GM19455 (cell line): ENCODE measurements at regions not wholly inside any gene's neighbourhood (a gene's known extent, or its start where the extent isn't known, plus 50 kb on each side); places are given as distances from the start of the nearest gene placed in this dataset.
"Not testable (repeated sequence)": the region's sequence is repeated elsewhere in the genome, so short reads cannot be mapped to it uniquely, and the experiment has no call there.

Experiments
- ATAC-seq: cut with Tn5 transposase; IDR thresholded peaks from one replicate; pipeline ENCODE4 v1.9.1; 2021; ENCODE audit not compliant: unreplicated experiment

DNA sequence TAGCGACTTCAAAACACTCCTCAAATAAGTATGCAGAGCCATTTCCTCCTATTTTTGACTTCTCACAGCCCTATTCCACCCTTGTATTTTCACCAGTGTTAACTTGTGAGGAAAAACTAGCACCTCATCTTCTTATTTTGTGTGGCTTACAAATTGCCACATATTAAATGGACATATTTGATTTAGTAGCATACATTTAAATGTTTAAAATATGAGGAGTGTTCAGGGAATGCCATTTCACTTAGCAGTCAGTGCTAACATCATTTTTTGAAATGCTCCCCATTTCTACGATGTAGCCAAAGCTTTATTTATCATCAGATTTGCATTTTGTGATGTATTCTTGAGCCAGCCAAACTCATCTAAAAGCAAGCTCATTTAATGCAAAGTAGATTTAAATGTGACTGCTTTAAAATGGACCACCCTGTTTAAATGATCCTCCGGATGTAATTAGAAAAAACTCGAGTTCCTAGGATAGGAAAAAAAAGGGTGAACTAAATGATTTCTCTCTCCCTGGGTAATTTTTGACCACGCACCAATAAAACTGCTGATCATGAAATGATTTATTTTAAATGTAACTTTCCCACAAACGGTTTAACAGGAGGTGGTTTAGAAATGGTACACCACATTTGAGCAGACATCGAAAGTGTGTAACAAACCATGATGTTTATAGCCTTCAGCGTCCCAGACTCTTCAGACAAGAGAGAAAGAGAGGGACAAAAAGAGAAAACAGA is 172.6 kb downstream of the CD83 start:
- no peak for ATAC-seq

DNA sequence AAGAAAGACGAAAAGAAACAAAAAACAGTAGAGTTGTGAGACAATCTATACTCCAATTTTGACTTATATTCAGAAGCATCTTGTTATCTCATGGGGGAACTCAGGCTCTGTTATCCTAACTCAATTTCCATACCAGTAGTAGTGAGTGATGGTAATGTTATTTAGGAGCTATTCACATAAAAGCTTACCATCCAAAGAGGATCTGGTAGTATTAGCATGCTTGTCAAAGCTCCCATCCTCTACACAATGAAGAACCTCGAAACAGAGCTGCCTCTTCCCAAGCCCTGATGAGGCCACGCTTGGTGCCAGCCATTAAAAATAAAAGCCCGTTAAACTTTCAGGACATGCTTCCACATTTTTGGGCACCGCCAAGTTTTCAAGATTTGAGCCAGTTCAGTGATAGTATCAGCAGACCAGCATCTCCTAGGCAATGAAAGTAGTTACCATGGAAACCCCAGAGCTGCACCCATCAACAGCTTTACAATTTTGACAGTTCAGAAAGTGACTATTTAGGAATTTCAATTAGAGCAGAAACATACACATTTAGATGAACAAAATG is 173.3 kb downstream of the CD83 start:
- no peak for ATAC-seq

DNA sequence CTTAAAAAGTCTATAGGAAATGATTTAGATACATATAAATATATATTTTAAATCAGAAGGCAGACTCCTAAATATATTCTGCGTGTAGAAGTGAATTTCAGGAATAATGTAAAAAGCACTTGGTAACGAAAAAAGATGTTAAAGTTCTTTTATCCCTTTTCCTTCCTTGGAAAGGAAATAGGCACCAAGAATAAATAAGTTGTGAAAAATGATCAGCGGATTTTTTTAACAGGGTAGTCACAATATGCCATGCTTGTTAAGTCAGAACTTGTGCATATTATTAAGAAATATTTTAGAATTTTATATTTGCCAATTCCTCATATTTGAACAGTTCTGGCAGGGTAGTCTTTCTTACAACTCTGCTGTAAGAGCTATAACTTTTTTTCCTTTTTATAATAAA is 173.8 kb downstream of the CD83 start:
- ATAC-seq = no peak

GRCh38 chr6:14292119-14292518 is 174.5 kb downstream of the CD83 start:
- ATAC-seq = no peak

DNA sequence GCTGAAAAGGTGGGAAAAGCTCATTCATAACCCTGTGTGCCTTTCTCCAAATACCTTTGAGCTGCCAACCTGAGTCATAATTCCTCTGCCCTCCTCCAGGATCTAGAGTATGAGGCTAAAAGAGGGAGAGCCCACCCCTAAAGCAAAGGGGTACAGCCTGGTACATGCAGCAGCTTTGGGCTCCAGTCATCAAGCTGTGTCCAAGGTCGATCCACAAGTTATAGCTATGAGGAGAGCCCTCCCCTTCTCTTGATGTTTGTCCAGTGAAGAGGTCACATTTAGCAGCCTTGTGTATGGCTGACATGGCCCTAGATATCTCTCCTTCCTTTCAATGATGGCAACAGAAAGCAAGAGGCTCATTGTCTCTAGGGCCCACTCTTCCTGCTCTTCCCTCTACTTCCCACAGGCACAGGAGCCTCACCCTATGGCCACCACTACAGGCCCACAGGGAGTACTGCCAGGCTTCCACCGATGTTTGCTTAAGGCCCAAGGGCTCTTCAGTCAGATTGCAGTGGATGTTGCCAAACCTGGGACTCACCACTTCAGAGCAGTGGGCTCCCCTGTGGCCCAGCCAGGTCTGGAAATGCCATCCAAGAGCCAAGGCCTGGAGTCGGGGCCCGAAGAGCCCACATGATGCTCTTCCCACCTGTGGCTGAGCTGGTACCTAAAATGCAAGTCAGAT is 176.8 kb downstream of the CD83 start:
- ATAC-seq = no peak

DNA sequence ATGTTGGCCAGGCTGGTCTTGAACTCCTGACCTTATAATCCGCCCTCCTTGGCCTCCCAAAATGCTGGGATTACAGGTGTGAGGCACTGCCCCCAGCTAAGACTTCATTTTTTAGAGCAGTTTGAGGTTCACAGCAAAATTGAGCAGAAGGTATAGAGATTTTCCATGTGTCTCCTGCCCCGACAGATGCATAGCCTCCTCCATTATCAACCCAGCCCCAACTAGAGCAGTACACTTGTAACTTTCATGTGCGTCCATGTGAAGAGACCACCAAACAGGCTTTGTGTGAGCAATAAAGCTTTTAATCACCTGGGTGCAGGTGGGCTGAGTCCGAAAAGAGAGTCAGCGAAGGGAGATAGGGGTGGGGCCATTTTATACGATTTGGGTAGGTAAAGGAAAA is 179.1 kb downstream of the CD83 start:
- not testable (repeated sequence) for ATAC-seq

DNA sequence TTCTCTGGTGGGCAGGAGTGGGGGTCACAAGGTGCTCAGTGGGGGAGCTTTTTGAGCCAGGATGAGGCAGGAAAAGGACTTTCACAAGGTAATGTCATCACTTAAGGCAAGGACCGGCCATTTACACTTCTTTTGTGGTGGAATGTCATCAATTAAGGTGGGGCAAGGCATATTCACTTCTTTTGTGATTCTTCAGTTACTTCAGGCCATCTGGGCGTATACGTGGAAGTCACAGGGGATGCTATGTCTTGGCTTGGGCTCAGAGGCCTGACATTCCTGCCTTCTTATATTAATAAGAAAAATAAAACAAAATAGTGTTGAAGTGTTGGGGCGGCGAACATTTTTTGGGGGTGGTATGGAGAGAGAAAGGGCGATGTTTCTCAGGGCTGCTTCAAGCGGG is 179.5 kb downstream of the CD83 start:
- not testable (repeated sequence) for ATAC-seq

DNA sequence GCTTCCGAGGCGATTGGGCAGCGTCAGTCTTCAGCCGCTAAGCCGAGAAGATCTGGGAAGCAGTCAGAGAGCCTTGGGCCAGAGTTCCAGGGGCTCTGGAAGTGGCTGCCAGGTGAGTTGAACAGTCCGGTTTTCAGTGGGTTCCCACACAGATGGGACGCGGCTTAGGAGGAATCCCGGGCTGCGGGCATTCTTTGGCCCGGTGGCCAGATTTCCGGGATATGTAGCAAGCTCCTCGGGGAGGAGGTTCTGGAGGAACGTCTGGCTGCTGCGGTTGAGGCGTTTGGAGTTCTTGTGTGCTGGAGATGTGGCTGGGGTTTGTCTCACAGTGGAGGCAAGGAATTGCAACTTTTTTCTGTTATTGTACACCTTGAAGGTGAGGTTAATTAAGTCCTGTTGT is 182.6 kb downstream of the CD83 start:
- not testable (repeated sequence) for ATAC-seq

GRCh38 chr6:14300721-14301120 is 183.1 kb downstream of the CD83 start:
- ATAC-seq = not testable (repeated sequence)

DNA sequence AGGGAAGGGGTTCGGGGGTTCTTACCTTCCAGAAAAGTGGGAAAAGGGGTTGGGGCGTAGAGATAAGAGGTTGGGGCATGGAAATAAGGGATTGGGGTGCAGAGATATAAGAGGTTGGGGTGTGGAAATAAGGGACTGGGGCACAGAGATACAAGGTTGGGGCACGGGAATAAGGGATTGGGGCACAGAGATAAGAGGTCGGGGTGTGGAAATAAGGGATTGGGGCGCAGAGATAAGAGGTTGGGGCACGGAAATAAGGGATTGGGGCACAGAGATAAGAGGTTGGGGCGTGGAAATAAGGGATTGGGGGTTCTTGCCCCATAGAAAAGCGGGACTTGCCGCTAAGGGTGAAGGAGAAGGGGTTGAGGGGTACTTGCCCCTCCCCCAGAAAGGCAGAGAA is 183.9 kb downstream of the CD83 start:
- not testable (repeated sequence) for ATAC-seq

- ATAC-seq = no peak
Measured at GRCh38 chr6:14305131-14305530, 187.6 kb downstream of the CD83 start.

DNA sequence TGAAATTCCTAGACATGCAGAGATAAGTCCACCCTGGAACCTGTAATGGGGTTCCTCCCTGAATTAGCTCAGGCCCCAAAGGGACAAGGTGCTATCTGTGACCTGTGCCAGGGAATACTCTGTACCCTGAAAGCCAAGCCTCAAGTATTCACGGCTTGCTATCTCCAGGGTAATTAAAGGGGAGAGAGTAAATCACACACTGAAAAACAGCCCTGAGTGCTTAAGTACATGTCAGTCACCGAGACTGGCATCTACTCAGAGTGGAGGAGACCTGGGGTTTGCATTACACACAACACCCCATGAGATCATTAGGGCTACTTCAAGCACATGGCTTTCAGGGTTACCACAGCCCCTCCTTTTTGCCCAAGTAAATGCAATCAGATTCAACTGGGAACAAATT is 188.1 kb downstream of the CD83 start:
- ATAC-seq = no peak

GRCh38 chr6:14306151-14306906 is 188.8 kb downstream of the CD83 start:
- no peak for ATAC-seq

GRCh38 chr6:14309516-14309915 is 191.9 kb downstream of the CD83 start:
- ATAC-seq = no peak

GRCh38 chr6:14309951-14310445 is 192.4 kb downstream of the CD83 start:
- no peak for ATAC-seq

GRCh38 chr6:14310960-14311359 is 193.4 kb downstream of the CD83 start:
- no peak for ATAC-seq

DNA sequence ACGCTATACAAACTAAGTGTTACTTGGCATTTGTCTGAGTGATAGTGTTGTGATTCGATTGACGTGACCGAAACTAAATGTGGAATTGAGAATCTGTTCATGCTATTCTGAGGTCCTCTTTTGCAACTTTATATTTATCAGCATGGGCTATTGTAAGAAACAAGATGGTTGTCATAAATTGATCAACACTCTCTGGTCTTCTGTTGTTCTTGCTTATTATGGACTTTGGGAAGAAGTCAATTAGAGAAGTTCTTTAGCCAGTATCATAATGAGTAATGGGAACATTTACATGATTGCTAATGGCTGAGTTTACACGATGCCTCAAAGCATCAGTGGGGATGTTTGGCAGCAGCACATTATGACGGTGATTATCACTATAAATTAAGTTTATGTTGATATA is 195.0 kb downstream of the CD83 start:
- ATAC-seq = no peak

DNA sequence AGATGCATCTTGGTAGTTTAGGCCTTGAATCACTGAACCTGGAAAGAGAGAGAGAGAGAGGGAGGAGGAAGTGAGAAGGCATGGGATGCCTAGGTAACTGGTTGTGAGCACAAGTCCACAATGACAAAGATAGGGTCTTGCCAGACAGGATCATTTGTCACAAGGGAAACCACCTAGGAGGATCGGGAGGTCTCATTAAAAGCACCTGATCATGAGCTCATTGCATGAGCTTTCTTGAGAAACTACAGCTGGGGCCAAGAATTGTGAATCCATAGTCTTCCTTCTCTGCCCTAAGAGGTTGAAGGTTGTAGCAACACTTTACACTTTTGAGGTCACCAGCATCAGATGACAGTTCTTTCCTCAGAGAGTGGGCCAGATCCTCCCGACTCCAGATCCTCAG is 195.7 kb downstream of the CD83 start:
- ATAC-seq = no peak

DNA sequence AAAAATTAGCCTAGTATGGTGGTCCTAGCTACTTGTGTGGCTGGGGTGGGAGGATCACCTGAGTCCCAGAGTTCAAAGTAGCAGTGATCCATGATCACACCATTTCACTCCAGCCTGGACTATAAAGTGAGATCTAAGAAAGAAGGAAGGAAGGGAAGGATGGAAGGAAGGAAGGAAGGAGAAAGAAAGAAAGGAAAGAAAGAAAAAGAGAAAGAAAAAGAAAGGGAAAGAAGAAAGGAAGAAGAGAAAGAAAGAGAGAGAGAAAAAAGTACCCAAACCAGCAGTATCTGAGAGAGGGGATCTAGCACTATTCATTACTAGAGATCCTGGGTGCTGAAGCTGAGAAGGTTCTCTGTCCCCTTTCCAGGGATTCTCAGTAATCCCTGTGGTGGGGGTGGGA is 197.8 kb downstream of the CD83 start:
- ATAC-seq = no peak

GRCh38 chr6:14316651-14317386 is 199.2 kb downstream of the CD83 start:
- ATAC-seq = no peak
